H1 (cell line): ENCODE measurements at regions not wholly inside any gene's neighbourhood (a gene's known extent, or its start where the extent isn't known, plus 50 kb on each side); places are given as distances from the start of the nearest gene placed in this dataset.

Source experiments
- BCL11A ChIP-seq, 2 experiments: IDR thresholded peaks; one replicate each; pipeline ENCODE4 v1.6.1; 2011; ENCODE audit warnings: low read depth in 2 of 2, low read length in 2 of 2, mild to moderate bottlenecking in 2 of 2
- CREB1 ChIP-seq: IDR thresholded peaks from 2 replicates; pipeline ENCODE4 v1.6.1; 2012; ENCODE audit warnings: inconsistent platforms
- FOSL1 ChIP-seq: IDR thresholded peaks from 2 replicates; pipeline ENCODE4 v1.6.1; 2011; ENCODE audit warnings: mild to moderate bottlenecking, low read depth, low read length, moderate library complexity; ENCODE audit not compliant: insufficient read depth
- HDAC6 ChIP-seq: IDR thresholded peaks from one replicate; pipeline ENCODE4 v1.7.1; 2012; ENCODE audit warnings: low read depth, mild to moderate bottlenecking, inconsistent platforms, low read length, moderate library complexity
- NANOG ChIP-seq: IDR thresholded peaks from 2 replicates; pipeline ENCODE4 v1.6.1; 2011; ENCODE audit warnings: low read length, low read depth, mild to moderate bottlenecking, inconsistent platforms; ENCODE audit not compliant: insufficient read depth, poor library complexity, severe bottlenecking
- POLR2A ChIP-seq, 2 experiments: IDR thresholded peaks; 1 replicate in 1 of 2; 2 replicates in 1 of 2; pipeline ENCODE4 v1.6.1; 2011; ENCODE audit warnings: low read depth in 2 of 2, low read length in 2 of 2, mild to moderate bottlenecking in 2 of 2; ENCODE audit errors: control extremely low read depth in 1 of 2
- RFX5 ChIP-seq: IDR thresholded peaks from 2 replicates; pipeline ENCODE4 v1.6.1; 2011; ENCODE audit warnings: low read depth, low read length, improper control_type of control experiment, borderline replicate concordance
- SIRT6 ChIP-seq: IDR thresholded peaks from one replicate; pipeline ENCODE4 v1.7.1; 2012; ENCODE audit warnings: low read length, inconsistent platforms
- USF2 ChIP-seq: IDR thresholded peaks from 2 replicates; pipeline ENCODE4 v1.6.1; 2011; ENCODE audit warnings: low read length, improper control_type of control experiment
- YY1 ChIP-seq: IDR thresholded peaks from 2 replicates; pipeline ENCODE4 v1.6.1; 2011; ENCODE audit warnings: low read depth, mild to moderate bottlenecking, low read length
- TF ChIP-seq, protein P1 (sequence below): fragments of 300-600 bp; sonication (generic); IDR thresholded peaks from 2 replicates; pipeline ENCODE4 v1.7.1; 2012; ENCODE audit warnings: low read length, moderate library complexity, mild to moderate bottlenecking, inconsistent platforms; ENCODE audit not compliant: insufficient replicate concordance

- TF ChIP-seq, protein P1, sequence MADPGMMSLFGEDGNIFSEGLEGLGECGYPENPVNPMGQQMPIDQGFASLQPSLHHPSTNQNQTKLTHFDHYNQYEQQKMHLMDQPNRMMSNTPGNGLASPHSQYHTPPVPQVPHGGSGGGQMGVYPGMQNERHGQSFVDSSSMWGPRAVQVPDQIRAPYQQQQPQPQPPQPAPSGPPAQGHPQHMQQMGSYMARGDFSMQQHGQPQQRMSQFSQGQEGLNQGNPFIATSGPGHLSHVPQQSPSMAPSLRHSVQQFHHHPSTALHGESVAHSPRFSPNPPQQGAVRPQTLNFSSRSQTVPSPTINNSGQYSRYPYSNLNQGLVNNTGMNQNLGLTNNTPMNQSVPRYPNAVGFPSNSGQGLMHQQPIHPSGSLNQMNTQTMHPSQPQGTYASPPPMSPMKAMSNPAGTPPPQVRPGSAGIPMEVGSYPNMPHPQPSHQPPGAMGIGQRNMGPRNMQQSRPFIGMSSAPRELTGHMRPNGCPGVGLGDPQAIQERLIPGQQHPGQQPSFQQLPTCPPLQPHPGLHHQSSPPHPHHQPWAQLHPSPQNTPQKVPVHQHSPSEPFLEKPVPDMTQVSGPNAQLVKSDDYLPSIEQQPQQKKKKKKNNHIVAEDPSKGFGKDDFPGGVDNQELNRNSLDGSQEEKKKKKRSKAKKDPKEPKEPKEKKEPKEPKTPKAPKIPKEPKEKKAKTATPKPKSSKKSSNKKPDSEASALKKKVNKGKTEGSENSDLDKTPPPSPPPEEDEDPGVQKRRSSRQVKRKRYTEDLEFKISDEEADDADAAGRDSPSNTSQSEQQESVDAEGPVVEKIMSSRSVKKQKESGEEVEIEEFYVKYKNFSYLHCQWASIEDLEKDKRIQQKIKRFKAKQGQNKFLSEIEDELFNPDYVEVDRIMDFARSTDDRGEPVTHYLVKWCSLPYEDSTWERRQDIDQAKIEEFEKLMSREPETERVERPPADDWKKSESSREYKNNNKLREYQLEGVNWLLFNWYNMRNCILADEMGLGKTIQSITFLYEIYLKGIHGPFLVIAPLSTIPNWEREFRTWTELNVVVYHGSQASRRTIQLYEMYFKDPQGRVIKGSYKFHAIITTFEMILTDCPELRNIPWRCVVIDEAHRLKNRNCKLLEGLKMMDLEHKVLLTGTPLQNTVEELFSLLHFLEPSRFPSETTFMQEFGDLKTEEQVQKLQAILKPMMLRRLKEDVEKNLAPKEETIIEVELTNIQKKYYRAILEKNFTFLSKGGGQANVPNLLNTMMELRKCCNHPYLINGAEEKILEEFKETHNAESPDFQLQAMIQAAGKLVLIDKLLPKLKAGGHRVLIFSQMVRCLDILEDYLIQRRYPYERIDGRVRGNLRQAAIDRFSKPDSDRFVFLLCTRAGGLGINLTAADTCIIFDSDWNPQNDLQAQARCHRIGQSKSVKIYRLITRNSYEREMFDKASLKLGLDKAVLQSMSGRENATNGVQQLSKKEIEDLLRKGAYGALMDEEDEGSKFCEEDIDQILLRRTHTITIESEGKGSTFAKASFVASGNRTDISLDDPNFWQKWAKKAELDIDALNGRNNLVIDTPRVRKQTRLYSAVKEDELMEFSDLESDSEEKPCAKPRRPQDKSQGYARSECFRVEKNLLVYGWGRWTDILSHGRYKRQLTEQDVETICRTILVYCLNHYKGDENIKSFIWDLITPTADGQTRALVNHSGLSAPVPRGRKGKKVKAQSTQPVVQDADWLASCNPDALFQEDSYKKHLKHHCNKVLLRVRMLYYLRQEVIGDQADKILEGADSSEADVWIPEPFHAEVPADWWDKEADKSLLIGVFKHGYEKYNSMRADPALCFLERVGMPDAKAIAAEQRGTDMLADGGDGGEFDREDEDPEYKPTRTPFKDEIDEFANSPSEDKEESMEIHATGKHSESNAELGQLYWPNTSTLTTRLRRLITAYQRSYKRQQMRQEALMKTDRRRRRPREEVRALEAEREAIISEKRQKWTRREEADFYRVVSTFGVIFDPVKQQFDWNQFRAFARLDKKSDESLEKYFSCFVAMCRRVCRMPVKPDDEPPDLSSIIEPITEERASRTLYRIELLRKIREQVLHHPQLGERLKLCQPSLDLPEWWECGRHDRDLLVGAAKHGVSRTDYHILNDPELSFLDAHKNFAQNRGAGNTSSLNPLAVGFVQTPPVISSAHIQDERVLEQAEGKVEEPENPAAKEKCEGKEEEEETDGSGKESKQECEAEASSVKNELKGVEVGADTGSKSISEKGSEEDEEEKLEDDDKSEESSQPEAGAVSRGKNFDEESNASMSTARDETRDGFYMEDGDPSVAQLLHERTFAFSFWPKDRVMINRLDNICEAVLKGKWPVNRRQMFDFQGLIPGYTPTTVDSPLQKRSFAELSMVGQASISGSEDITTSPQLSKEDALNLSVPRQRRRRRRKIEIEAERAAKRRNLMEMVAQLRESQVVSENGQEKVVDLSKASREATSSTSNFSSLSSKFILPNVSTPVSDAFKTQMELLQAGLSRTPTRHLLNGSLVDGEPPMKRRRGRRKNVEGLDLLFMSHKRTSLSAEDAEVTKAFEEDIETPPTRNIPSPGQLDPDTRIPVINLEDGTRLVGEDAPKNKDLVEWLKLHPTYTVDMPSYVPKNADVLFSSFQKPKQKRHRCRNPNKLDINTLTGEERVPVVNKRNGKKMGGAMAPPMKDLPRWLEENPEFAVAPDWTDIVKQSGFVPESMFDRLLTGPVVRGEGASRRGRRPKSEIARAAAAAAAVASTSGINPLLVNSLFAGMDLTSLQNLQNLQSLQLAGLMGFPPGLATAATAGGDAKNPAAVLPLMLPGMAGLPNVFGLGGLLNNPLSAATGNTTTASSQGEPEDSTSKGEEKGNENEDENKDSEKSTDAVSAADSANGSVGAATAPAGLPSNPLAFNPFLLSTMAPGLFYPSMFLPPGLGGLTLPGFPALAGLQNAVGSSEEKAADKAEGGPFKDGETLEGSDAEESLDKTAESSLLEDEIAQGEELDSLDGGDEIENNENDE = no peak
- TF ChIP-seq POLR2A (IDR thresholded peaks at IDR 0.05; ENCODE audit: control extremely low read depth in 1 of 2, low read depth in 2 of 2, low read length in 2 of 2) = no peak
- no peak for TF ChIP-seq SIRT6
- TF ChIP-seq RFX5 = no peak
- no peak for TF ChIP-seq CREB1
- TF ChIP-seq YY1 = no peak
- TF ChIP-seq USF2 = no peak
- no peak for TF ChIP-seq BCL11A (IDR thresholded peaks at IDR 0.05; ENCODE audit: low read depth in 2 of 2, low read length in 2 of 2)
- no peak for TF ChIP-seq NANOG
- no peak for TF ChIP-seq HDAC6
- TF ChIP-seq FOSL1 = no peak
These were observed 89.7 kb upstream of the CMC1 start (continued) for GRCh38 chr3:28151608-28152228.
